ENCODE measurements at regions not wholly inside any gene's neighbourhood (a gene's known extent, or its start where the extent isn't known, plus 50 kb on each side); places are given as distances from the start of the nearest gene placed in this dataset.

DNA sequence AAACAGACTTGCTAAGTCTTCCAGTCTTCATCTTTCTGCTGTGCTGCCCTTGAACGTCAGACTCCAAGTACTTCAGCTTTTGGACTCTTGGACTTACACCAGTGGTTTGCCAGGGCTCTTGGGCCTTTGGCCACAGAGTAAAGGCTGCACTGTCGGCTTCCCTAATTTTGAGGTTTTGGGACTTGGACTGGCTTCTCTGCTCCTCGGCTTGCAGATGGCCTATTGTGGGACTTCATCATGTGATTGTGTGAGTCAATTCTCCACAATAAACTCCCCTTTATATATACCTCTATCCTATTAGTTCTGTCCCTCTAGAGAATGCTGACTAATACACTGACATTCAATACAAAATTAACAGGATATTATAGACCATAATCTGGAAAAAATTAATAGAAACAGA lies 628.1 kb downstream of the PLPP3 start:
- RAD21 ChIA-PET (ENCODE audit: unreplicated experiment): no interaction called here
- Histone ChIP-seq H3K27me3 (replicated peaks in 1 of 2; ENCODE audit: control insufficient read depth in 2 of 2, insufficient read depth in 2 of 2, low read length in 1 of 2) (no peaks in the 10 kb centered on the region; a peak in 1 of 4 replicates), H3K4me3 (no peak overlapping the region), H3K4me1 (ENCODE audit: control insufficient read depth, insufficient read depth, low read length) (no peaks in the 10 kb centered on the region), H2AFZ (ENCODE audit: control insufficient read depth, low read depth, low read length) (no peak overlapping the region), H3K9me3 (replicated peaks; ENCODE audit: control insufficient read depth, insufficient read depth, low read length) (no peaks in the 10 kb centered on the region; the same call in 2 of the 3 replicates), H3K79me2 (ENCODE audit: control insufficient read depth, insufficient read depth, low read length) (no peaks in the 10 kb centered on the region), H3K4me2 (ENCODE audit: control insufficient read depth, insufficient read depth) (no peak overlapping the region), H3K9ac (ENCODE audit: control insufficient read depth, insufficient read depth, low read length) (no peak overlapping the region), H4K20me1 (ENCODE audit: control insufficient read depth, insufficient read depth) (no peaks in the 10 kb centered on the region), H3K36me3 (ENCODE audit: control insufficient read depth in 2 of 2, insufficient read depth in 2 of 2, low read length in 1 of 2) (no peaks in the 10 kb centered on the region), H3K27ac (ENCODE audit: control insufficient read depth, insufficient read depth) (no peak overlapping the region)
- intact Hi-C loops (cut with micrococcal nuclease; ENCODE audit: unreplicated experiment) (no loop called here), in situ Hi-C loops (cut with MboI) (no loop called here)
- SMC1A ChIA-PET (ENCODE audit: uncharacterized antibody, unreplicated experiment): interaction anchor here (0.5 kb wide), 1 partner anchor 26 kb away, joined by 3 read pairs; no protein-coding TSS in a partner anchor
- TF ChIP-seq PAX5 (IDR thresholded peaks at IDR 0.05; ENCODE audit: borderline replicate concordance, low read depth, low read length) (no peak), MEF2B (IDR thresholded peaks at IDR 0.05; ENCODE audit: partially characterized antibody, poor library complexity, severe bottlenecking) (no peak)
- DNase-seq (ENCODE audit: low read depth, low spot score) (no peak), ATAC-seq (no peak), FAIRE-seq (no peak)
- BruUV-seq (replicated peaks): no TSS peak
- WGBS (ENCODE audit: insufficient coverage, insufficient replicate concordance, low lambda C conversion rate, missing lambda C conversion rate): 28% methylated on average over 3 of the region's 3 CpGs
- POLR2A ChIA-PET: no interaction called here
- CTCF ChIA-PET: interaction anchor here (1.0 kb wide), 1 partner anchor 29 kb away, joined by 3 read pairs; no protein-coding TSS in a partner anchor

DNA sequence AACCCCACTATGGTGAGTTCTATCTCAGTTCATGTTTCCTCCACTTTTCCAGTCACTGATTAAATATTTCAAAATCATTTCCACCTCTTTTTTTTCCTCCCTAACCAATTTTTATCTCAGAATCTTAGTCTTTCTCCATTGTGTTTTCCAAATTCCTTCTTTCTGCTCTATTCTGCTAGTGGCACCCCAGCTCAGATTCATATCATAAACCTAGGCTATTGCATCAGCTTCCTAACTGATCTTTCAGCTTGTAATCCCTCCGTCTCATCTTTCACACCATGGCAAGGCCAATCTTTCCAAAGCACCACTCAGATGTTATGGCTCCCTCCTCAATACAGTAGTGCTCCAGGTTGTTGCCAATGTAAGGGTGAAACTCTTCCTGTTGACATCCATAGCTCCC lies 631.9 kb downstream of the PLPP3 start:
- POLR2A ChIA-PET: no interaction called here
- no peaks in the 10 kb centered on the region for H4K20me1 ChIP-seq (ENCODE audit: control insufficient read depth, insufficient read depth)
- no peak for DNase-seq (ENCODE audit: low read depth, low spot score)
- RAD21 ChIA-PET (ENCODE audit: unreplicated experiment): no interaction called here
- H3K9ac ChIP-seq (ENCODE audit: control insufficient read depth, insufficient read depth, low read length): no peak overlapping the region
- SMC1A ChIA-PET (ENCODE audit: uncharacterized antibody, unreplicated experiment): no interaction called here
- no peaks in the 10 kb centered on the region for H3K79me2 ChIP-seq (ENCODE audit: control insufficient read depth, insufficient read depth, low read length)
- no peak overlapping the region for H2AFZ ChIP-seq (ENCODE audit: control insufficient read depth, low read depth, low read length)
- WGBS (ENCODE audit: insufficient coverage, insufficient replicate concordance, low lambda C conversion rate, missing lambda C conversion rate): 0% methylated on average over 1 of the region's 1 CpG
- H3K27me3 ChIP-seq (replicated peaks in 1 of 2; ENCODE audit: control insufficient read depth in 2 of 2, insufficient read depth in 2 of 2, low read length in 1 of 2): no peaks in the 10 kb centered on the region
- CTCF ChIA-PET: interaction anchor here (0.6 kb wide), 1 partner anchor 390 kb away, joined by 3 read pairs; no protein-coding TSS in a partner anchor
- no peak for ATAC-seq
- no peaks in the 10 kb centered on the region for H3K4me1 ChIP-seq (ENCODE audit: control insufficient read depth, insufficient read depth, low read length)
- in situ Hi-C loops (cut with MboI): no loop called here
- no peak overlapping the region for H3K27ac ChIP-seq (ENCODE audit: control insufficient read depth, insufficient read depth)
- no TSS peak for BruUV-seq (replicated peaks)
- no peaks in the 10 kb centered on the region for H3K9me3 ChIP-seq (replicated peaks; ENCODE audit: control insufficient read depth, insufficient read depth, low read length)
- FAIRE-seq: no peak
- no peak overlapping the region for H3K4me2 ChIP-seq (ENCODE audit: control insufficient read depth, insufficient read depth)
- H3K4me3 ChIP-seq: no peak overlapping the region
- no peaks in the 10 kb centered on the region for H3K36me3 ChIP-seq (ENCODE audit: control insufficient read depth in 2 of 2, insufficient read depth in 2 of 2, low read length in 1 of 2)
- intact Hi-C loops (cut with micrococcal nuclease; ENCODE audit: unreplicated experiment): no loop called here
- TF ChIP-seq FOS (IDR thresholded peaks at IDR 0.05; ENCODE audit: borderline replicate concordance, extremely low read depth, insufficient read length): no peak
- TF ChIP-seq, protein P1, sequence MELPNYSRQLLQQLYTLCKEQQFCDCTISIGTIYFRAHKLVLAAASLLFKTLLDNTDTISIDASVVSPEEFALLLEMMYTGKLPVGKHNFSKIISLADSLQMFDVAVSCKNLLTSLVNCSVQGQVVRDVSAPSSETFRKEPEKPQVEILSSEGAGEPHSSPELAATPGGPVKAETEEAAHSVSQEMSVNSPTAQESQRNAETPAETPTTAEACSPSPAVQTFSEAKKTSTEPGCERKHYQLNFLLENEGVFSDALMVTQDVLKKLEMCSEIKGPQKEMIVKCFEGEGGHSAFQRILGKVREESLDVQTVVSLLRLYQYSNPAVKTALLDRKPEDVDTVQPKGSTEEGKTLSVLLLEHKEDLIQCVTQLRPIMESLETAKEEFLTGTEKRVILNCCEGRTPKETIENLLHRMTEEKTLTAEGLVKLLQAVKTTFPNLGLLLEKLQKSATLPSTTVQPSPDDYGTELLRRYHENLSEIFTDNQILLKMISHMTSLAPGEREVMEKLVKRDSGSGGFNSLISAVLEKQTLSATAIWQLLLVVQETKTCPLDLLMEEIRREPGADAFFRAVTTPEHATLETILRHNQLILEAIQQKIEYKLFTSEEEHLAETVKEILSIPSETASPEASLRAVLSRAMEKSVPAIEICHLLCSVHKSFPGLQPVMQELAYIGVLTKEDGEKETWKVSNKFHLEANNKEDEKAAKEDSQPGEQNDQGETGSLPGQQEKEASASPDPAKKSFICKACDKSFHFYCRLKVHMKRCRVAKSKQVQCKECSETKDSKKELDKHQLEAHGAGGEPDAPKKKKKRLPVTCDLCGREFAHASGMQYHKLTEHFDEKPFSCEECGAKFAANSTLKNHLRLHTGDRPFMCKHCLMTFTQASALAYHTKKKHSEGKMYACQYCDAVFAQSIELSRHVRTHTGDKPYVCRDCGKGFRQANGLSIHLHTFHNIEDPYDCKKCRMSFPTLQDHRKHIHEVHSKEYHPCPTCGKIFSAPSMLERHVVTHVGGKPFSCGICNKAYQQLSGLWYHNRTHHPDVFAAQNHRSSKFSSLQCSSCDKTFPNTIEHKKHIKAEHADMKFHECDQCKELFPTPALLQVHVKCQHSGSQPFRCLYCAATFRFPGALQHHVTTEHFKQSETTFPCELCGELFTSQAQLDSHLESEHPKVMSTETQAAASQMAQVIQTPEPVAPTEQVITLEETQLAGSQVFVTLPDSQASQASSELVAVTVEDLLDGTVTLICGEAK (IDR thresholded peaks at IDR 0.05; ENCODE audit: borderline replicate concordance): no peak
- TF ChIP-seq FOXM1 (IDR thresholded peaks at IDR 0.05; ENCODE audit: low read depth, low read length): no peak
- TF ChIP-seq SMC3 (IDR thresholded peaks at IDR 0.05; ENCODE audit: borderline replicate concordance, low read length): no peak
- TF ChIP-seq BHLHE40 (IDR thresholded peaks at IDR 0.05; ENCODE audit: borderline replicate concordance in 1 of 2, low read depth in 2 of 2, low read length in 1 of 2): no peak
- no peak for TF ChIP-seq TCF12 (IDR thresholded peaks at IDR 0.05; ENCODE audit: low read depth, low read length)
- TF ChIP-seq, protein P2, sequence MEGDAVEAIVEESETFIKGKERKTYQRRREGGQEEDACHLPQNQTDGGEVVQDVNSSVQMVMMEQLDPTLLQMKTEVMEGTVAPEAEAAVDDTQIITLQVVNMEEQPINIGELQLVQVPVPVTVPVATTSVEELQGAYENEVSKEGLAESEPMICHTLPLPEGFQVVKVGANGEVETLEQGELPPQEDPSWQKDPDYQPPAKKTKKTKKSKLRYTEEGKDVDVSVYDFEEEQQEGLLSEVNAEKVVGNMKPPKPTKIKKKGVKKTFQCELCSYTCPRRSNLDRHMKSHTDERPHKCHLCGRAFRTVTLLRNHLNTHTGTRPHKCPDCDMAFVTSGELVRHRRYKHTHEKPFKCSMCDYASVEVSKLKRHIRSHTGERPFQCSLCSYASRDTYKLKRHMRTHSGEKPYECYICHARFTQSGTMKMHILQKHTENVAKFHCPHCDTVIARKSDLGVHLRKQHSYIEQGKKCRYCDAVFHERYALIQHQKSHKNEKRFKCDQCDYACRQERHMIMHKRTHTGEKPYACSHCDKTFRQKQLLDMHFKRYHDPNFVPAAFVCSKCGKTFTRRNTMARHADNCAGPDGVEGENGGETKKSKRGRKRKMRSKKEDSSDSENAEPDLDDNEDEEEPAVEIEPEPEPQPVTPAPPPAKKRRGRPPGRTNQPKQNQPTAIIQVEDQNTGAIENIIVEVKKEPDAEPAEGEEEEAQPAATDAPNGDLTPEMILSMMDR (IDR thresholded peaks at IDR 0.05 in 2 of 3, conservative IDR thresholded peaks at IDR 0.05 in 1 of 3; ENCODE audit: control insufficient read depth in 2 of 3, extremely low read depth in 1 of 3, insufficient read depth in 1 of 3, low read depth in 3 of 3, low read length in 3 of 3): no peak
